HG03039 (cell line): ENCODE measurements at regions not wholly inside any gene's neighbourhood (a gene's known extent, or its start where the extent isn't known, plus 50 kb on each side); places are given as distances from the start of the nearest gene placed in this dataset.
"Not testable (repeated sequence)": the region's sequence is repeated elsewhere in the genome, so short reads cannot be mapped to it uniquely, and the experiment has no call there.

ENCODE experiments used
- ATAC-seq: cut with Tn5 transposase; IDR thresholded peaks from one replicate; pipeline ENCODE4 v1.9.1; 2021; ENCODE audit warnings: mild to moderate bottlenecking, moderate library complexity; ENCODE audit not compliant: unreplicated experiment

GRCh38 chr9:129459547-129460322 lies 161.2 kb downstream of the C9orf50 start:
- ATAC-seq = no peak

GRCh38 chr9:129458663-129459546 lies 162.0 kb downstream of the C9orf50 start:
- no peak for ATAC-seq

GRCh38 chr9:129458155-129458661 lies 162.7 kb downstream of the C9orf50 start:
- ATAC-seq = no peak

- no peak for ATAC-seq
Measured at GRCh38 chr9:129457325-129457779, 163.5 kb downstream of the C9orf50 start.

- no peak for ATAC-seq
Measured at GRCh38 chr9:129456549-129457324, 164.2 kb downstream of the C9orf50 start.

GRCh38 chr9:129455151-129455995 lies 165.5 kb downstream of the C9orf50 start:
- ATAC-seq = no peak

GRCh38 chr9:129454467-129455067 lies 166.3 kb downstream of the C9orf50 start:
- no peak for ATAC-seq

GRCh38 chr9:129453734-129454133 lies 167.2 kb downstream of the C9orf50 start:
- no peak for ATAC-seq

- no peak for ATAC-seq
Measured at GRCh38 chr9:129451669-129452068, 169.2 kb downstream of the C9orf50 start.

GRCh38 chr9:129451089-129451656 lies 169.7 kb downstream of the C9orf50 start:
- no peak for ATAC-seq

- ATAC-seq = no peak
Measured at GRCh38 chr9:129449066-129449465, 171.8 kb downstream of the C9orf50 start.

- no peak for ATAC-seq
Measured at GRCh38 chr9:129446828-129447550, 173.9 kb downstream of the C9orf50 start.

- no peak for ATAC-seq
Measured at GRCh38 chr9:129445794-129446306, 175.1 kb downstream of the C9orf50 start.

GRCh38 chr9:129443515-129444164 lies 177.3 kb downstream of the C9orf50 start:
- not testable (repeated sequence) for ATAC-seq

GRCh38 chr9:129442803-129443511 lies 177.9 kb downstream of the C9orf50 start:
- no peak for ATAC-seq

GRCh38 chr9:129441852-129442251 lies 179.0 kb downstream of the C9orf50 start:
- ATAC-seq = no peak
